Anterior cingulate cortex (tissue), 58 donors: ENCODE measurements at regions not wholly inside any gene's neighbourhood (a gene's known extent, or its start where the extent isn't known, plus 50 kb on each side); places are given as distances from the start of the nearest gene placed in this dataset.

Experiments used
- DNase-seq, 58 donors: peaks; one replicate each; lab custom pipeline; 2025; lab: John Stamatoyannopoulos, UW

DNA sequence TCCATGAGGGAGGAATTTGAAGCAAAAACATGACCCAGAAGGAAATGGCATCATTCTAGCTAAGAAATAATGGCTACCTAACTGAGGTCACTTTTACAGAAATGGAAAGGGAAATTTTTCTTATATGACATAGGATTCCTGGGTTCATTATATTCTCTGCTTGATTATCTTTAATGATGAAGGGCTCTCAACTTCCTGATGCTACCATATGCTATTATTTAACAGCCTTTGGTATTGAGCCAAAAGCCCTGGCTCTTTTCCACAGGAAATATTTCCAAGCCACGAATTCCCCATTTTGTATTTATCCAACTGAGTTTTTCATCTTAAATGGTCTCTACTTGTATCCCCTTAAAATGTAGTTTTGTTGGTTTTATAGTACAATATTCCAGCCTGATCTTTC, 63.2 kb upstream of the NPAS2 start:
- no peak for DNase-seq

DNA sequence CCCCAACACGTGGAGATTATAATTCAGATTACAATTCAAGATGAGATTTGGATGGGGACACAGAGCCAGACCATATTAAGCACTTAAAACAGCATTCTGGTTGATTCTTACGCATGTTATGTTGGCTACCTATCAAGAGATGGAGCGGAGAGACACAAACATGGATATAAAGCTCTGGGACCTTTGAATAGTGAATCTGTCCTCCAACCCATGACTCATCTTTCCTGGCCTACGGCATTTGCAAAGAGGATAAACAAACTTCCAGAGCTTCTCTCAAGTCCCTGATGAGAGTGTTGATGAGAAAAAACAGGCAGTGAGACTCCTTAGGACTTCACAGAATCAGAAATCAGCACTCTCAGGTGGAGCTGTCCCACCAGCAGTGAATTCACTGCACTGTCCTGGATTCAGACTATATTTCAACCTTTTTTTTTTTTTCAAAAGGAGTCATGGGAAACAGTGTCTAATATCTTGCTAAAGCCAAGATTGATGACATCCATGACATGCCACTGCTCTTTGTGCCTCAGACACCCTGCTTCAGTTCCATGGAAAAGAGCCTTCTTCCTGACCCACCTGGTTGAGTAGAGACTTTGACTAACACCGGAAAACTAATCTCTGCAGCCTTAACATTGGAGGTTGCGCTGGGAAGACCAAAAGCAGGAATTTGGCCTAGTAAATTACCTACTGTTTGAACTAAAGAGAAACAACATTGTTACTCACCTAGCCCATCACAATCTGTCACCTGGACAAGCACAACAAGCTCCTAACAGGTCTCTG, 62.1 kb upstream of the NPAS2 start:
- DNase-seq, result no peak

- DNase-seq, result no peak
Measured at GRCh38 chr2:100759901-100760300, 60.0 kb upstream of the NPAS2 start.

DNA sequence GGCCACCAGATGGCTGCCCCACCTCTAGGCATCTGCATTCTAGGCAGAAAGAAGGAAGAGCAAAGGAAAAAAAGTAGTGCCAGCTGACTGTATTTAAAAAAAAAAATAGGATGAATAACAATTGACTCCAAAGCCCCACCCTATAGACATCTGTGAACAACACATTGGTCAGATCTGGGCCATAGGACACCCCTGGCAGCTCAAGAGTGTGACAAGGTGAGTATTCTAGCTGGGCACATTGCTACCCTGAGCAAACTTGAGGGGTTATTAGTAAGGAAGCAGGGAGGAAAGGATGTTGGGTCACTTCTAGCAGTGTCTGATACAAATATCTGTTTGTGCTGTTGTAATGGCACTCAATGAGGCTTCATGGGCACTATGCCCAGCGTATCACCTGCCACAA, 58.6 kb upstream of the NPAS2 start:
- DNase-seq, result no peak

- DNase-seq, result no peak
Measured at GRCh38 chr2:100764430-100764829, 55.5 kb upstream of the NPAS2 start.

DNA sequence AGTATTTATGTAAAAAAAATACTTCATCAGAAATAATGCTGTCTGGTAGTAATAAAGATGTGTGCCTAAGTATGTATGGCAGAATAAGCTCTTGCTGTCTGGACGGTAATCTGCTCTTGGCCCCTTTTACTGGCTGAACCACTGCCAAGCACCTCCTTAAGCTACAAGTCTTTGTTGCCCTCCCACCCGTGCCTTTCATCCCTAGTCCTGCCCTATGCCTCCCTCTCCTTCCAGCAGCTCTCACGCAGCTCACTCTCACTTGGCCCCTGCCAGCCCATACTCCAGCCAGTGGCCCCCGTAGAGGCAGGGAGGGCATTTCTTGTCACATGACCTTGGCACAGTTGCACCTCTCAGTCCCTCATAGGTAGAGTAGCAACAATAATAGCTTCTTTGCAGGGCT, 54.5 kb upstream of the NPAS2 start:
- no peak for DNase-seq

GRCh38 chr2:100766256-100766655, 53.7 kb upstream of the NPAS2 start:
- DNase-seq, result no peak

DNA sequence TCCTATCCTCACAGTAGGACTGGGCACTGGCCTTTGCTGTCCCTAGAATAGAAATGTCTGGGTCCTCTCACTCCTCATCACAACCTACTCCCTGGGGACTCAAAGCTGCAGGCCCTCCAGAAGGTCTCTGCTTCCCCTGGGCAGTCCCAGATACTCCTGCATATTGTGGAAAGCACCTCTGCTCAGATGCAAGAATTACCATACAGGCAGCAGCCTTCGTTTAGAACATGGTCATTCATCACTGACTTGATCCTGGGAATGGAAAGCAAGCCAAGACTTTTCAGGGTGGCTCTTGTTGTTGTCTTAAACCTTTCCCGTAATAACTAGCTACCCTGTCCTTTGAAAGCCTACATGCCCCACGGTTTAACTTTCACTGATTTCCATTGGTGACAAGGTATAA, 53.1 kb upstream of the NPAS2 start:
- DNase-seq, result no peak

DNA sequence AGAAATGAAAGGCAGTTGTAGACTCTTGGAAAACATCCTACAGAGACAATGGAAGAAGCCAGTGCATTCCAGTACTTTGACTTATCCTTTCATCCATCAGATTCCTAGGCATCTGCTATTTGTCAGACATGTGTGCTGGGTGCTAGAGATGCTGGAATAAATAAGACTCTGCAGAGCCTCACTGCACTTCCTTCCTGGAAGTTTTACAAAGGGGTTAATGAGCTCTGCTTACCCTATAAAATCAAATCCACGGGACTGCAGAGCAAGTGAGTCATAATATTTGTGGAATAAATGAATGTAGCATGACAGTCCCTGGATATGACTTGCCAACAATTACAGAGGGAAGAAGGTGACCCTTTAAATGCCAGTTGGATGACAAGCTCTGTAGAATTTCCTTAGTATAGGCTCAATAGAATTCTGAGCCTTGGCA, 52.7 kb upstream of the NPAS2 start:
- no peak for DNase-seq

DNA sequence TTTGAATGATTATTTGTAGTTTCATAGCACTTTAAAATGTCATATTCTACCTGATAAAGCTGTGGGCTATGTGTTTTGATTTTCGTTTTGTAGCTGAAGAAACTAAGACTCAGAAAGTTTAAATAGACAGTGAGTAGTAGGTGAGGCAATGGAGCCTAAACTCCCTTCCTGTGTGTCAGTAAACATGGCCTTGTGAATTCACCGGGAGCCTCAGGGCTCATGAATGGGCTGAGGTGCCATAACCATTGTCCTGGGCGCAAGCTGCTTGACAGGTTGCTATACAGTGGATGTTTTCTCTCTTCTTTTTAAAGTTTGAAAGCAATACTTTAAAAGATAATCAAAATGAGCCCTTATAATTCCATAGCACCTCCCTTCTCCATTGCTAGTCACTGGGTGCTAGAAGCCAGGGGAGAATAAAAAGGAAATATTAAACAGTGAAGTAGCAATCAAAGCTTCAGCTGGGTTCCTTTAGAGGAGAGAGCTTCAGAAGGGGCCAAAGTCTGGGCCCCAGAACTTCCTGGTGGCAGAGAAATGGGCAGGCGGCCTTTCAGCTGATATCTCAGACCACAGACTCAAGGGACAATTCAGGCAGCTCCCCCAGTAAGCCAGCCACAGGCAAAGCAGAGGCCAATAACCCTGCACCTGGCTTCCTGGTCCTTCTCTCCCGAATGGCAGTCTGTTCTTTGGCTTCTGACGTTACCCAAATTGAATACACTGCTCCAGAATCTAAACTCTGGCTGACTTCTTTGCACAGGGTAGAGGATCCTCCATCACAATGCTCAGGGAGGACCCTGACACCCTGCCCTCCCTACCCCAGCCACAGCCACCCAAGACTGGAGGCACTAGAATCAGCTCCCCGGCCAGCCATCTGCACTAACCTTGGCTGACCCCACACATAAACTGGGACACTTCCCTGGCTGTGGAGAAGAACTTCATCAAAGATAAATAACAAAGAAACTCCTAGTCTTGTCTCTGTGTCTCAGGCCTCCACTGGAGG, 51.8 kb upstream of the NPAS2 start:
- no peak for DNase-seq
